SW480 (cell line): ENCODE measurements at regions not wholly inside any gene's neighbourhood (a gene's known extent, or its start where the extent isn't known, plus 50 kb on each side); places are given as distances from the start of the nearest gene placed in this dataset.
"Not testable (repeated sequence)": the region's sequence is repeated elsewhere in the genome, so short reads cannot be mapped to it uniquely, and the experiment has no call there.

Source experiments
- DNase-seq: peaks from one replicate; pipeline ENCODE4 v3.0.0-alpha.2; 2016; ENCODE audit warnings: low spot score

DNA sequence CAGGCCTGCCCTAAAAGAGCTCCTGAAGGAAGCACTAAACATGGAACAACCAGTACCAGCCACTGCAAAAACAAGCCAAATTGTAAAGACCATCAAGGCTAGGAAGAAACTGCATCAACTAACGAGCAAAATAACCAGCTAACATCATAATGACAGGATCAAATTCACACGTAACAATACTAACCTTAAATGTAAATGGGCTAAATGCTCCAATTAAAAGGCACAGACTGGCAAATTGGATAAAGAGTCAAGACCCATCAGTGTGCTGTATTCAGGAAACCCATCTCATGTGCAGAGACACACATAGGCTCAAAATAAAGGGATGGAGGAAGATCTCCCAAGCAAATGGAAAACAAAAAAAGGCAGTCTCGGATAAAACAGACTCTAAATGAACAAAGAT lies 117.7 kb upstream of the ETV3 start:
- DNase-seq = not testable (repeated sequence)

DNA sequence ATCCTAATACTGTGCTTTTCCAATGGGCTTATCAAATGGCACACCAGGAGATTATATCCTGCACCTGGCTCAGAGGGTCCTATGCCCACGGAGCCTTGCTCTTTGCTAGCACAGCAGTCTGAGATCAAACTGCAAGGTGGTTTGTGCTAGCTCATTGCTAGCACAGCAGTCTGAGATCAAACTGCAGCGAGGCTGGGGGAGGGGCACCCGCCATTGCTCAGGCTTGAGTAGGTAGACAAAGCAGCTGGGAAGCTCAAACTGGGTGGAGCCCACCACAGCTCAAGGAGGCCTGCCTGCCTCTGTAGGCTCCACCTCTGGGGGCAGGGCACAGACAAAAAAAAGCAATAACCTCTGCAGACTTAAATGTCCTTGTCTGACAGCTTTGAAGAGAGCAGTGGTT lies 116.0 kb upstream of the ETV3 start:
- not testable (repeated sequence) for DNase-seq

DNA sequence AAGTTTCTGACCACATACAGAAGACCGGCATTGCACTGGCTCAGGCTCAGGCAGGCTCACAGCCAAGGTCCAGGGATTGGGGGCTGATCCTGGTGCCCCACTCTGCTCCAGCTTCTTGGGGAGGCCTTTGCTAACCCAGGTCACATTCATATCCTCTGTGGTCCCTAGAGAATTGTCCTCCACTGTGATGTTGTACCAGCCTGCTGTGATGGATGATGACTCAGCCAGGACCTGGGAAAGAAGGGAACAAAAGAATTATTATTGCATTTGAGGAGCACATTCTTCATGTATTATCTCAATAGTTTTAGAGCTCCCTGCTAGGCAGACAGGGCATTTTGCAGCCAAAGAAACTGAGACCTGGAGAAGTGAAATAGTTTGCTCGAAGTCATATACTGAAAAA lies 114.3 kb upstream of the ETV3 start:
- peak; percentile 69 for DNase-seq

DNA sequence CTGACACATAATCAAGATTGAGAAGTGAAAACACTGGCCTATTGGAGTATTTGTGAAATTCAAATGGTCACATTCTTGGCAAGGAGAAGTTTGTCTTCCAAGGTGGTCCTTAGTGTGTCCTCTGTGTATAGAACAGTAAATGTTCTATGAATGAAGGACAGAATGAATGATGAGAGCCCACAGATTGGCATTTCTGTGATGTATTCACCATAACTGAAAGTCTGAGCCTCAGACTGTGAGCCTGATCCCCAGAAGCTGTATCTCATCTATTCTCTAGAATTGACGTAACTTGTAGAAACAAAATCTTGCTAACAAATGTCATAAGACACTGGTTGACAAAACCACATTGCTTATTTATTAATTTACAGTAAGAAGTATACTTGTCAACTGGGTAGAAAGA lies 111.5 kb upstream of the ETV3 start:
- no peak for DNase-seq

DNA sequence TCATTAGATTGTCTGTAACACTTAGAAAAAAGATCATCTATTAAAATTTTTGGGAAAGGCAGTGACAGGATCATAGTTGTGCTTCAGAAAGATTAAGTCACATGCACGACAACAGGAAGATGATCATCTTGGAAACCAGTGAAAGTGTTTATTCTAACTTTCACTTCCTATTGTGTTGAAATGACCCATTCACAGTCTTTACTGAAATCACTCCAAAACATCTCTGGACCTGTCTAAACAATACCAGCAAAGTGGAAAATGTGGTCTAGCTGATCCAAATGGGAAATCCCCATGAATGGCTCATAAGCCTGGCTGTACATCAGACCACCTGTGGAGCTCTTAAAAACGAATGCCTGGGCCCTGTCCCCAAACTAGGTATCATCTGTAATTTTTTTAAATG lies 111.1 kb upstream of the ETV3 start:
- no peak for DNase-seq

DNA sequence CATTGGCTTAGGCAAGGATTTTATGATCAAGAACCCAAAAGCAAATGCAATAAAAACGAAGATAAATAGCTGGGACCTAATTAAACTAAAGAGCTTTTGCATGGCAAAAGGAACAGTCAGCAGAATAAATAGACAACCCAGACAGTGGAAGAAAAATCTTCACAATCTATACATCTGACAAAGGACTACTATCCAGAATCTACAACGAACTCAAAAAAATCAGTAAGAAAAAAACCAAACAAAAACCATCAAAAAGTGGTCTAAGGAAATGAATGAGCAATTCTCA lies 109.5 kb upstream of the ETV3 start:
- DNase-seq = not testable (repeated sequence)

DNA sequence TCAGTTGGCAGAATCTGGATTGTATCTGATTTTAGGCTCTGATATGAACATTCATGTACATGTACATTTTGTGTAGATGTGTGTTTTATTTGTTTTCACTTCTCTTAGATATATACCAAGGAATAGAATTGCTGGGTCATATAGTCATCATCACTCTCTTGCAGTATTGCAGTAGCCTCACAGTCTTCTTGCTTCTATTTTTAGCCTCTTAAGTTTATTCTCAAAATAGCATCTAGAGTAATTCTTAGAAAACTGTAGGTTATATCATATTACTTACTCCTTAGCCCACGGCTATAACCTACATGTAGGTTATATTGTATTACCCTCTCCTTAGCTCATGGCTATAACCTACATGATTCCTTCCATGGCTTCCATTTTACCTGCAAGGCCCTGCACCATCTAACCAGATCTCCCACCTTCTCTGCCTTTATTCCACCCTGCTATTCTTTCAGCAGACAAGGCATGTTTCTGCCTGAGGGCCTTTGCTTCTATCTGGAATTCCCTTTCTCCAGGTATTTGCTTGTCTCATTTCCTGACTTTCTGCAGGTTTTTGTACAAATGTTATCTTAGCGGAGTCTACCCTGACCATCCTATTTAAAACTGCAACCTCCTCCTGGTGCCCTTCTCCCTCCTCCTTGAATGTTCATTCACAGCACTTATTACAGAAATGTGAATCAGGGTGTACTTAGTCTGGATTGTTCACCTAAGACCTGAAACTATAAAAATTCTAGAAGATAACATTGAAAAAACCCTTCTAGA lies 109.0 kb upstream of the ETV3 start:
- no peak for DNase-seq

DNA sequence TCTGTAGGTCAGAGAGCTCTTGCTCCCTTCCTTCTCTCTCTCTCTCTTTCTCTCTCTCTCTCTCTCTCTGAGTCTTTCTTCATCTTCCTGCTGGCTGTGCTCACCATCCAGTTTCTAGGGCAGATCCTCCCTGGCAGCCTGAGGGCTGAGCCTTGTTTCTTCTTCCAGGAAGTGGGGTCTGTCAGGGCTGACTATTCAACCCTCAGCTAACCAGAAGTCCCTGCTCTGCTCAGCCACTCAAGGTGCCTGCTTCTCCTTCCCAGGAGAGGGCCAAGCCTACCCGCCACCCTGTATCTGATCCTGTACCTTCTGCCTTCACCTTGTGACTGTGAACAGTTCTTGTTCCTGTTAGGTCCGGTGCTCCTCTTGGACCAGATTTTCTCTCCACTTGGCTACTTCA lies 107.6 kb upstream of the ETV3 start:
- no peak for DNase-seq

DNA sequence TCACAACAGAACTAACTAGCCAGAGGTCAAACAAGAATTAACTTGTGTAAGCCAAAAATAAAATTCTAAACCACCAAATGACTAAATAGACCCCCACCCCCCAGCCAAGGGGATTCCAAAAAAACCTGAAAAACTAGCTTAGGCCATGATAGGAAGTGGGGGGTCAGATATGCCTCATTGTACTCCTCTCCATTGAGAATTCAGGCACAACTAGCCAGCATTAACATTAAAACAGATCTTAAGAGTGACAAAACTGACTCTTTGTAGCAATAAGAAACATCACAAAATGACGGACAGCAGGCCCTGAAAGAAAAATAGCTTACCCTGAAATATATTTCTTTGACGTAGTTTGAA lies 103.0 kb upstream of the ETV3 start:
- DNase-seq = no peak

DNA sequence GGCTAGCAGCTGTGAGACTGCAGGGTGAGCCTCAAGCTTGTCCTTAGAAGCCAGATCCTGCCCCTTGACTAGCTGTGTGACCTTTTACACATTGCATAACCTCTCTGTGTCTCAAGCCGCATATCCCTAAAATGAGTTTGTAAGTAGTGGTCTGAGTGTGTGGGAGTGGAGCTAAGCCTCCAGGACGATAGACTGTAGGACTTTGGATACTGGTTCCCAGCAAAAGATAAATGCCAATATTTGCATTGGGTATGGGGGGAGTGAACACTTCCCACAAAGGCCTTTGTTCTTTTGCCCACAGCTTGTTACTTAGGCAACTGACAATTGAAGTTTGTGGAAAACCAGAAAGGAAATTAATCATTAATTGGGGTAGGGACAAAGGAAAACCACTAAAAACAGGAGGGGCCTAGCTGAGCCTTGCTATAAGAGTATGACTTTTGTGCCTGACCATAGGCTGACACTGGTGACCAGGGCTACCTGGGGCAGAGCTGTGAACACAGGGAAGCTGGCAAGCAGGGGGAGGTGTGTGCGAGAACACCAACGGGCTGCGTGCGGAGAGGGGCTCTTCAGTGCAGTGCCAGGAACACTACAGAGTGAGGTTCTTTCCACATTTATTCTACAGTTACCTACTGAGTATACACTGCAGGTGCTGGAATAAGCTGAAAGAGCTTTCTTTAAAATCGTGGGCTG lies 102.4 kb upstream of the ETV3 start:
- DNase-seq = peak; percentile 94

DNA sequence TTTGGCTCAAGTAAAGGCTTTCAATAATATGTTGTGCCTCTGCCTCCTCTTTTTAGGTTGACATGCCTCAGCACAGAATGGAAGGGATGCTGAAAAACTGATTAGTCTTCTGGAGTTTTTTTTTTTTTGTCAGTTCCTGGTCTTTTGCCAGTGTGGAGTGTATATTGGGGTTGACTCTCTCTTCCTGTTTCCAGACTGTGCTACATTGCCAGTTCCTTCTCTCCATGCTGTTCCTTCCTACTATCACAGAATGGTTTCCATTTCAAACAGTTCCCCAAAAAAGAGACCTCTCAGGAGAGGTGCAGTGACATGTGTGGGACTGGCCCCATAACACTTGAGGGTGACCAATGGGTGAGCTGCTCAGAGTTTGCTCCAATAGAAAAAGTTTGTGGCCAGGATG lies 101.7 kb upstream of the ETV3 start:
- DNase-seq = no peak

DNA sequence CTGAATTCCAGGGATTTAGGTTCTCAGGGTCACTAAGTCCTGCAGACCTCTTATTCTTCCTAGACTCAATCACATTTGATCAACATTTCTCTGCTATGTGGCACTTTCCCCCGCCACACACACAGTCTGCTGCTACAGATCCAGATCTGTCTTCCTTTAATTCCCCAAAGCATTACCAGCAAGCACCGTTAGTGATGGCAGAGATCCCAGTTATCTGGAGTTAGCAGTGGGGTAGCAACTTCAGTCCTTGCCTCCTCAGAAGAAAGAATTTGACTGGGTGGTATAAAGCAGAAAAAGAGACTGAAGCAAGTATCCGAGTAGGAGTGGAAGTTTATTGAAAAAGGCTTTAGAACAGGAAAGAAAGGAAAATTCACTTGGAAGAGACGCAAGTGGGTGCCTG lies 100.4 kb upstream of the ETV3 start:
- DNase-seq = no peak

DNA sequence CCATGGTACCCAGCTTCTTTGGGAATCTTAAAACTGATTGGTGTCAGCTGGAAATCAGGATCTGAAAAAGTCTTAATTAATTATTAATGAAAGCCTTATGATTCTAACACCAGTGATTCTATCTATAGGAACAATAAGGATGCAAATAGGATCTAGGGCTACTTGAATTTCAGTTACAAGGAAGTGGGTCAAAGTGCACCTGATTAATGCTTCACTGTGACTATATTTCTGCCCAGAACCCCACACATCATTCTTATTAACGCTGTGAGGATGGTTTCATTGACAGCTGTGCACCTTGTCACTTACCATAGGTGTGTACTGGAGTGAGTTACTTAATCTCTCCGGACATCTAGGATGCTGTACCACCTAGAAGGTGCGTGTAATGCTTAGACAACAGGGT lies 99.8 kb upstream of the ETV3 start:
- no peak for DNase-seq

DNA sequence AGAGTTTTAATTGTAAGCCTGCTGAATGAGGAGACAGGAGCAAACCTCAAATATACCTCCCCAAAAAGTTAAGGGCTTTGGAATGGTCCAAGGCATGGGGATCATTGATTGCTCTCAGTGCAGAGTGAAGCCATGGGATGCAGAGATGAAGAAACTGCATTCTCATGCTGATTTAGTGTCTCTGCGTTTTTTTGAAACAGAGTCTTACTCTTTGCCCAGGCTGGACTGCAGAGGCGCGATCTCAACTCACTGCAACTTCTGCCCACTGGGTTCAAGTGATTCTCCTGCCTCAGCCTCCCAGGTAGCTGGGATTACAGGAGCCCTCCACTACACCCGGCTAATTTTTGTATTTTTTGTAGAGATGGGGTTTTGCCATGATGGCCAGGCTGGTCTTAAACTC lies 99.3 kb upstream of the ETV3 start:
- no peak for DNase-seq

DNA sequence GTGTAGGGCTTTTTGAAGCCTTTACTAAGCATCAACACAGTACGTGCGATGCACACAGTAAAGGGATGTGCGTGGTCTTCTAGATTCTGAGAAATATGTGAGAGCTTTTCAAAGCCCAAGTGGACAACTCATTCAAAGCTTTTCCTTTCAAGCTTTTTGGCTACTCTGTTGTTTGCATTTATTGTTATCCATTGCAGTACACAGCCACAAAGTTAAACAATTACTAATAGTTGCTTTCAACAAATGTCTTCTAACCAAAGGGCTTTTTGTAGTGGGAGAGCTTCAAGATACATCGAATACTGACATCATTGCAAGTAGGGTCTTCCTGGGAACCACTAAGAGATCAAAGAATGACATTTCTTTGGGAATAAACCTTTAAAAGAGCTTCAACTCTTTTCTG lies 97.9 kb upstream of the ETV3 start:
- DNase-seq = no peak

DNA sequence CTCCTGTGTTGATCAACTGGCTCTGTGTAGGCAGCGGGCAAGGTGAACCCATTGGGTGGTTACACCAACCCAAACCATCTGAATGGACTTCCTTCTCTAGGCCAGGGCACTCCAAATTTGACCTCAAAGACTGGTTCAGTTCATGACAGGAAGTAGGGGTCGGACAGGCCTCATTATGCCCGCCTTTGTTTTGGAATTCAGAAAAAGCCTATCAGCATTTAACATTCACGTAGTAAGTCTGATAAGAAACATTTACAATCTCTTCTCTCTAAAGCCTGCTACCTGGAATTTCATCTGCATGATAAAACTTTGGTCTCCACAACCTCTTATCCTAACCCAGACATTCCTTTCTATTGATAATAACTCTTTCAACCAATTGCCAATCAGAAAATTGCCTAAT lies 97.1 kb upstream of the ETV3 start:
- DNase-seq = no peak

DNA sequence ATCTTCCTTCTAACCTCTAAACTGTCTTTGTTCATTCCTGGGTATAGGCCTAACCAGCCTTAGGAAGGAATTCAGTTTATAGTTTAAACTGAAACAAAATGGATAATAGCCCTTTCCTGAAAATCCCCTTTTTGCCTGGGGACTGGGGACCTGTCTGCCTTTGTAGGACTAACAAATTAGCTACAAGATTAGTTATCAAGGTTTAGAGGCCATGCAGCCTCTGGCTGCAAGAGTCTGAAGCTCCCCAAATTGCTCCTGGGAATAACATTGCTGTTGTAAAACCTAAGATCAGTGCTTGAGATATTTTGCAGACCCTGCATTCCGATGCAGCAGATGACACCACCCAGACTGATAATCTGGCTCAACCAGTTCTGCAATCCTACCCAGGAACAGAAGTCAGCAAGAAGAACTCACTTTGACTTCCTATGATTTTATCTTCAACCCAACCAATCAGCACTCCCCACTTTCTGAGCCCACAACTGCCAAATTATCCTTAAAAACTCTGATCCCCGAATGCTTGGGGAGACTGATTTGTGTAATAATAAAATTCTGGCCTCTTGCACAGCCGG lies 96.6 kb upstream of the ETV3 start:
- no peak for DNase-seq

DNA sequence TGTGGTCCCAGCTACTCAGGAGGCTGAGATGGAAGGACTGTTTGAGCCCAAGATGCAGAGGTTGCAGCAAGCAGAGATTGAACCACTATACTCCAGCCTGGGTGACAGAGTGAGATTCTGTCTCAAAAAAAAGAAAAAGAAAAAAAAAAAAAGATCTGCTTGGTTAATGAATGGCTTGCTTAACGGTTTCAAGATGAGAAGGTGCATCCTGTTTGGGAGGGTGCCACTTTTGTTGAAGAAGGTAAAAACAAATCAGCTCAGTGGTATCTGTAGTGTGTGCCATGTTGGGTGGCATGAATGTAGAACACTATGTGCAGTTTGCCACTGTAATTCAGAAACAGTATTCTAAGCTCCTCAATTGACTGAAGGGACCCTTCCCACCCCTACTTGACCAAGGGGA lies 94.9 kb upstream of the ETV3 start:
- no peak for DNase-seq

DNA sequence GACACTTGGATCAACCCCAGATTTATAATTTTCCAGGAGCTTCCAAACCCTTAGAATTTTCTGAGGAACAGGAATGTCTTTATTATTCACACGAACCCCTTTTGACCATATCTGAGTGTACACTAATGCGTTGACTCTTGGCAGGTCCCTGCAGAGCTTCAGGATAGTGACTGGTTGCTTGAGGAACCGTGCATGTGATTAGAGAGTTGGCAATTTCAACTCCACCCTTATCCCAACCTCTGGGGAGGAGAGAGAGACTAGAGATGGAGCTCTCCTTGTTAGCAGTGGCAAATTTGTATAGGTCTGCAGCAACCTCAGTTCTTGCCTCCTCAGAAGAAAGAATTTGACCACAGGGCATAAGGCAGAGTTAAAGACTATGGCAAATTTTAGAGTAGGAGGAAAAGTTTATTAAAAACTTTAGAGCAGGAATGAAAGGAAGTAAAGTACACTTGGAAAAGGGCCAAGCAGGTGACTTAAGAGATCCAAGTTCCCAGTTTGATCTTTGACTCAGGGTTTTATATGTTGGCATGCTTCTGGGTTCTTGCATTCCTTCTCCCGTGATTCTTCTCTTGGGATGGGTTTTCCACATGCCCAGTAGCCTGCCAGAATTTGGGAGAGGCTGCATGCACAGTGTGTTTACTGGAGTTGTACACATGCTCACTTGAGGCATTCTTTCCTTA lies 93.8 kb upstream of the ETV3 start:
- DNase-seq = no peak

DNA sequence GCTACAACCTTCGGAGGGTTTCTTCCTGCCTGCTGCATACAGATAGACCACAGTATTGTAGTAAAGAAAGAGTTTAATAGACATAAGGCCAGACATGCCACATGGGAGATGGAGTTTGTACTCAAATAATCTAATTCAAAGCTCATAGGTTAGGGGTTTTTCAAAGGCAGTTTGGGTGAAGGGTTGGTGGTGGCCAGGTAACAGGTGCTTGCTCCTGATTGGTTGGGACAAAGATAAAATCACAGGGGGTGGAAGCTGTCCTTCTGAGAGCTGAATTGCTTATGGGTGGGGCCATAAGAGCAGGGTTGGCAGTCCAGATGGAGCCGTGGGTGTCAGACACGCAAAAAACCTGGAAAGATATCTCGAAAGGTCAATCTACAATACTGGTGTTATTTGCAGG lies 92.3 kb upstream of the ETV3 start:
- DNase-seq = no peak

DNA sequence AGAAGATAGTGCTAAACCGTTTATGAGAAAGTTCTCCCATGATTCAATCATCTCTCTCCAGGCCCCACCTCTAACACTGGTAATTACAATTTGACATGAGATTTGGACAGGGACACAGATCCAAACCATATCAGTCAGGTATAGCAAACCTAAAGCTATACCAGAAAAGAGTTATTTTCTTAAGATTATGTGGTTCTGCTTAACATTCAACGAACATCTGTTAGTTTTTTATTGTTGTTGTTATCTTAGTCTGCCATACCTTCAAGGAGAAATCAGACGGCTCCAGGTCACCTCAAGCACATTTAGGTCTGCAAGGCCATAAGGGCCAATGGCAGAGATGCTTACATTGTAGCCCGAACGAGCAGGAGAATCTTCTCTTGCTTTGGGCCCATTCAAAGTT lies 89.5 kb upstream of the ETV3 start:
- DNase-seq = no peak

DNA sequence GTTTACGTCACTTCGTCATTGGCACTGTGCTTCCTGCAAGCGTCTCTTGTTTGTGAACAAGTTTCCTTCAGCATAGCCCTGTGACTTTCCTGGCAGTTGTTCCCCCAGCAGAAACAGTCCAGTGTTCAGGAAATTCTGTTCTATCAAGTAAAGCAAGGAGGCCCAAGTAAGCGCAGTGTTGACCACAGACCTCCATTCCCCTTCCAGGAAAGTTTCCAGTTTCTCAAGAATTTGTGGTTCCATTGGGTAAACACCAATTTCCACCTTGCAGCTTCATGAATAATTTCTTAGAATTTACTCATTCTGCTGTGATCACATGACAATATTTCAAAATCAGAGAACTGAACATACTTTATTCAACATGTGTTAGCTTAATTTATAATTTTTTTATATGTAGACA lies 88.5 kb upstream of the ETV3 start:
- DNase-seq = no peak

DNA sequence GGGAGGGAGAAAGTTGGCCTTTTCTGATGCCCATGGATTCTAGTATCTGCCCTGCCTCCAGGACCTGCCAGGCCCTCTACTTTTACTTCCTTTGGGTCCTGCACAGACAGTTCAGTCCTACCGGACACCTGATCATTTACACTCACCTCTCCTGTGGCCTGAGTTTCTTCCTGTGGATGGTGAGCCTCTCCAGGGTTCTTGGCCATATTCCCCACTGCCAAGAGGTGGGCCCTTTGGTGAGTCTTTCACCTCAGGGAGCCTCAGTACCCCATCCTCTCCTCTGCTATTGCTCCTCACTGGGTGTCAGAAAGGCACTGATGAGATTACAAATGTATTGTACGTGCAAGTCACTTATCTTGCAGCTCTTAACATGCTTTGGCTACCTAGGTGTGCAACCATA lies 81.4 kb upstream of the ETV3 start:
- no peak for DNase-seq

DNA sequence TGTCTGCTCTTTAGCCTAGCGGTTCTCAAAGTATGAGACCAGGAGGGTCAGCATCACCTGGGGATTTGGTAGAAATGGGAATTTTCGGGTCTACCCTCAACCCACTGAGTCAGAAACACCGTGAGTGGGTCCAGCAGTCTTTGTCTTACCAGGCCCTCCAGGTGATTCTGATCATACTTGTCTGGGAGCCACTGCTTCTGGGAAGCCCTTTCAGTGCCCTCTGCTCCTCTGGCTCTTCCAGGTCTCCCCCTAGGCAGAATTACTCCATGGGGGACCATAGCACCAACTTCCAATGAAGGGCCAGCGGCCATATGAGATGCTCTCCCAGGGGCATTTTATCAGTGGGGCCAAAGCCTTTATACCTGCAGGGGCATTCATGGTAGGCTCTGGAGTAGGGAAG lies 81.0 kb upstream of the ETV3 start:
- DNase-seq = no peak
